ENCODE measurements at regions not wholly inside any gene's neighbourhood (a gene's known extent, or its start where the extent isn't known, plus 50 kb on each side); places are given as distances from the start of the nearest gene placed in this dataset.
"Not testable (repeated sequence)": the region's sequence is repeated elsewhere in the genome, so short reads cannot be mapped to it uniquely, and the experiment has no call there.

GRCh38 chr4:117898496-117898895 is 135.8 kb upstream of the NDST3 start:
- peak; percentile 46 for DNase-seq (ENCODE audit: low read depth)
- in situ Hi-C loops (cut with HindIII; ENCODE audit: low sequenced_read_pairs), result no loop called here
- H3K4me3 ChIP-seq (ENCODE audit: low read depth, low read length), result no peak overlapping the region
- no peak for TF ChIP-seq CTCF (IDR thresholded peaks at IDR 0.05; ENCODE audit: low read depth, low read length, missing control alignments)

DNA sequence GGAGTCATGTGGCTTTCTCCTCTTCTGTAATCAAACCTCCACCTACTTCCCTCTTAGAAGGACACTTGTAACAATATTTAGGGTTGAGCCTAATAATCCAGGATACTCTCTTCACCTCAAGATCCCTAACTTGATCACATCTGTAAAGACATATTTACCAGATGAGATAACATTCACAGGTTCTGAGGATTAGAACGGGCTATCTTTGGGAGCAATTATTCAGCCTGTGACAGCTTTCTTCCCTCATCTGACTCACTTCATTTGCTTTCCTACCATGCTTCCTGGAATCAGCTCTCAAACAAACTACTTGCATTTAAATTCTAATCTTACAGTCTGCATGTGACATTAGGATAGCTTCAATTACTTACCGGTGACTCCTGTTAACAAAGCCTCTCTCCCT is 133.5 kb upstream of the NDST3 start:
- TF ChIP-seq CTCF (IDR thresholded peaks at IDR 0.05; ENCODE audit: low read depth, low read length, missing control alignments), result no peak
- no peak for DNase-seq (ENCODE audit: low read depth)
- H3K4me3 ChIP-seq (ENCODE audit: low read depth, low read length), result no peak overlapping the region
- in situ Hi-C loops (cut with HindIII; ENCODE audit: low sequenced_read_pairs), result no loop called here

DNA sequence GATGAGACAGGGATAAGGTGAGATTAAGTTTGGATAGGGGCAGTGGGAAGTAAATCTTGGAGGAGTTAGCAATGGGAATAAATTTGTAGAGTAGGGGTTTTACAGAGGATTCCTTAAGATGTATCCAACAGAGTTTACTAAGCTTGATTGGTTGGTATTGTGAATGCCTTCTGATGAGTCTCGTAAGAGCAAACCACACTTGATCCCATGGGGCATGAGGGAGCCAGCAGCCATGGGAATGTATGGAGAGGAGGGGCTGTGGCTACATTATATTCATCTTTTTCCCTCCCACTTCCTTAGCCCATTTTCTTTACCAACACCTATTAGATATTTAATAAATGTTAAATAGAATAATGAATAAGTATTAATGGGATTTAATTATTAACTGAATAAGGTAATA is 126.6 kb upstream of the NDST3 start:
- no peak for DNase-seq (ENCODE audit: low read depth)
- no peak overlapping the region for H3K4me3 ChIP-seq (ENCODE audit: low read depth, low read length)
- in situ Hi-C loops (cut with HindIII; ENCODE audit: low sequenced_read_pairs), result no loop called here
- TF ChIP-seq CTCF (IDR thresholded peaks at IDR 0.05; ENCODE audit: low read depth, low read length, missing control alignments), result no peak

DNA sequence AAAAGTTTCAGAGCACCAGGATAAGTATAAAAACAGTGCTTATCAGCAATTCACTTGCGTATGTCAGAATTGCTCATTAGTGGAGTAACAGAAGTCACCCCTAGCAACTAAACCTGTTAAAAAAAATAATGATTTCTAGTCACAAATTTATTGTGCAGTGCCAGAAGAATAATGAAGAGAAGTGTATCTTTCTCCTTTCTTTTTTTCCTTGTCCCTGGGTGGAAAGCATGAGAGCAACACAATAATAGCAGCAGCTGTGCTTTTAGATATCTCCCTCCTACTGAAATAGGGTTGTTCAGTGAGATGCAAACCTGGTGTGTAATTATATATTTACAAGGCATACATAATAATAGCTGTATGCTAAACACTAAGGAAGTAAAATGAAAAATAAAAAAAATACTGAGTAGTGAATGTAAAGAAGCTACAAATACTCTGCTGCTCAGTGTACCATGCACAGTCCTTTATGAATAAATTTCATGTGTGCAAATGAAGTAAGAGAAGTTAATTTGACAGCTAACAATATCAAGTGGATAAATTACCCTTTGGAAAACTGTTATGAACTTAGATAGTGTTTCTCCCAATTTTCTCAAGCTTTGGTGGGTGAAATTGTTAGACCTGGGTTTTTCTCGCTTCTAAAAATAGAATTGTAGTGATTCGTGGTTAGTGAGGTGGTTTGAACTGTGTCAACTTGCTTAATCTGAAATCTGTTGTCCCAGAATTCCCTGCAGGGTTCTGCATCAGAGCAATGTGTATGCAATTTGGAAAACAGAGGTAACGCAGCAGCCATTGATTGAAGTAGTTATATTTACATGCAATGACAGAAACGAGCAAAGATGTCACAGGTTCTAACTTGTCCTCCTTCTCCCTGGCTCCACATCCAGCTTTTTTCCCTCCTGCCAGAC is 125.7 kb upstream of the NDST3 start:
- in situ Hi-C loops (cut with HindIII; ENCODE audit: low sequenced_read_pairs), result no loop called here
- no peak for TF ChIP-seq CTCF (IDR thresholded peaks at IDR 0.05; ENCODE audit: low read depth, low read length, missing control alignments)
- H3K4me3 ChIP-seq (ENCODE audit: low read depth, low read length), result no peak overlapping the region
- no peak for DNase-seq (ENCODE audit: low read depth)

- no peak for TF ChIP-seq CTCF (IDR thresholded peaks at IDR 0.05; ENCODE audit: low read depth, low read length, missing control alignments)
- no peak overlapping the region for H3K4me3 ChIP-seq (ENCODE audit: low read depth, low read length)
- no peak for DNase-seq (ENCODE audit: low read depth)
- in situ Hi-C loops (cut with HindIII; ENCODE audit: low sequenced_read_pairs), result no loop called here
Observed at GRCh38 chr4:117916728-117917127, 117.6 kb upstream of the NDST3 start.

DNA sequence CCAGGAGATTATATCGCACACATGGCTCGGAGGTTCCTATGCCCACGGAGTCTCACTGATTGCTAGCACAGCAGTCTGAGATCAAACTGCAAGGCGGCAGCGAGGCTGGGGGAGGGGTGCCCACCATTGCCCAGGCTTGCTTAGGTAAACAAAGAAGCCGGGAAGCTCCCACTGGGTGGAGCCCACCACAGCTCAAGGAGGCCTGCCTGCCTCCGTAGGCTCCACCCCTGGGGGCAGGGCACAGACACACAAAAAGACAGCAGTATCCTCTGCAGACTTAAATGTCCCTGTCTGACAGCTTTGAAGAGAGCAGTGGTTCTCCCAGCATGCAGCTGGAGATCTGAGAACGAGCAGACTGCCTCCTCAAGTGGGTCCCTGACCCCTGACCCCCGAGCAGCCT is 112.0 kb upstream of the NDST3 start:
- in situ Hi-C loops (cut with HindIII; ENCODE audit: low sequenced_read_pairs); H3K4me3 ChIP-seq (ENCODE audit: low read depth, low read length); DNase-seq (ENCODE audit: low read depth): not testable (repeated sequence)

DNA sequence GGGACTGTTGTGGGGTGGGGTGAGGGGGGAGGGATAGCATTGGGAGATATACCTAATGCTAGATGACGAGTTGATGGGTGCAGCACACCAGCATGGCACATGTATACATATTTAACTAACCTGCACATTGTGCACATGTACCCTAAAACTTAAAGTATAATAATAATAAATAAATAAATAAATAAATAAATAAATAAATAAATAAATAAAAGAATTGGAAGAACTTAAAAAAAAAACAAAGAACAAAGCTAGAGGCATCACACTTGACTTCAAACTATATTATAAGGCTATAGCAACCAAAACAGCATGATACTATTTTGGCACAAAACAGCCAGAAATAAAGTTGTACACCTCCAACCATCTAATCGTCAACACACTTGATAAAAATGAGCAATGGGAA is 106.5 kb upstream of the NDST3 start:
- in situ Hi-C loops (cut with HindIII; ENCODE audit: low sequenced_read_pairs); H3K4me3 ChIP-seq (ENCODE audit: low read depth, low read length); DNase-seq (ENCODE audit: low read depth): not testable (repeated sequence)

All from astrocyte of the cerebellum (primary cell).